ENCODE measurements at regions not wholly inside any gene's neighbourhood (a gene's known extent, or its start where the extent isn't known, plus 50 kb on each side); places are given as distances from the start of the nearest gene placed in this dataset.

DNA sequence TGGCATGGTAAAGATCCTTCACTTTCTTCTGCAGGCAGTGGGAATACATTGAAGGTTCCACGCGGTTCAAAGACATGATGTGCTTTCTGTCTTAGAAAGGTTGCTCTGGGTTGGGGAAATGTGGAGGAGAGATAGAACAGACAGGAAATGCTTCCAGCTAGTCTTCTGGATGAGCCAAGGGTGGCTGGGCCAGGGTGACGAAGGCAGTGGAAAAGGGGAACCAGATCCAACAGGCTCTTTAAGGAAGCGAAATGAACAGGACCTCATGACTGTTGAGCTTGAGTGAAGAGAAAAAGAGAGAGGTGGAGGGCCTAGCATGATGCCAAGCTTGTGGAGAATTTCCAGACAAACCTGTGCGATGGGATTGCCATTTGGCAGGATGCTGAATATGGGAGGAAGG is 56.4 kb upstream of the LMO1 start:
- TF ChIP-seq, protein P1, sequence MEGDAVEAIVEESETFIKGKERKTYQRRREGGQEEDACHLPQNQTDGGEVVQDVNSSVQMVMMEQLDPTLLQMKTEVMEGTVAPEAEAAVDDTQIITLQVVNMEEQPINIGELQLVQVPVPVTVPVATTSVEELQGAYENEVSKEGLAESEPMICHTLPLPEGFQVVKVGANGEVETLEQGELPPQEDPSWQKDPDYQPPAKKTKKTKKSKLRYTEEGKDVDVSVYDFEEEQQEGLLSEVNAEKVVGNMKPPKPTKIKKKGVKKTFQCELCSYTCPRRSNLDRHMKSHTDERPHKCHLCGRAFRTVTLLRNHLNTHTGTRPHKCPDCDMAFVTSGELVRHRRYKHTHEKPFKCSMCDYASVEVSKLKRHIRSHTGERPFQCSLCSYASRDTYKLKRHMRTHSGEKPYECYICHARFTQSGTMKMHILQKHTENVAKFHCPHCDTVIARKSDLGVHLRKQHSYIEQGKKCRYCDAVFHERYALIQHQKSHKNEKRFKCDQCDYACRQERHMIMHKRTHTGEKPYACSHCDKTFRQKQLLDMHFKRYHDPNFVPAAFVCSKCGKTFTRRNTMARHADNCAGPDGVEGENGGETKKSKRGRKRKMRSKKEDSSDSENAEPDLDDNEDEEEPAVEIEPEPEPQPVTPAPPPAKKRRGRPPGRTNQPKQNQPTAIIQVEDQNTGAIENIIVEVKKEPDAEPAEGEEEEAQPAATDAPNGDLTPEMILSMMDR (conservative IDR thresholded peaks at IDR 0.05 in 1 of 2, IDR thresholded peaks at IDR 0.05 in 1 of 2; ENCODE audit: extremely low read depth in 1 of 2, insufficient read depth in 1 of 2, low read depth in 1 of 2, low read length in 2 of 2) = no peak
- TF ChIP-seq EZH2 (IDR thresholded peaks at IDR 0.05; ENCODE audit: borderline replicate concordance, low read length) = no peak

Data from mammary epithelial cell (primary cell).